HG03139 (cell line): ENCODE measurements at regions not wholly inside any gene's neighbourhood (a gene's known extent, or its start where the extent isn't known, plus 50 kb on each side); places are given as distances from the start of the nearest gene placed in this dataset.

ENCODE experiments used
- ATAC-seq: cut with Tn5 transposase; IDR thresholded peaks from one replicate; pipeline ENCODE4 v1.9.1; 2021; ENCODE audit not compliant: unreplicated experiment

DNA sequence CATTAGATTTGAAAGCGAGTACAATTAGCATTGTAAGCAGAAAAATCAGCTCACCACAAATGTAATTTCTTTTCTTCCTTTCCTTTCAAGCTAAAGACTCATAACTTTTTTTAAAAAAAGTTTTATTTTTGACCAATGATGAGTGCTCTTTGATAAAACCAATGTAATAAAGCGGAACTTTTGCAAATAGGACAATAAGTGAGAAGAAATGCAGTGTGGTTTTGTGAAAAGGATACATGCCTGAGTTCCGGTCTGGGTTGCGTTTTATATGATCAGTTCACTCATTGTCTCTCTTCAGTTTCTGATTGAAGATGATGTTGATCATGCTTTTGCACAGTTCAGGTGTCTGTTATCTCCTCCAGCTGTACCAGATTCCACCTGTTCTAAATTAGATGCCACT, 274.4 kb downstream of the KLF12 start:
- ATAC-seq, result no peak

DNA sequence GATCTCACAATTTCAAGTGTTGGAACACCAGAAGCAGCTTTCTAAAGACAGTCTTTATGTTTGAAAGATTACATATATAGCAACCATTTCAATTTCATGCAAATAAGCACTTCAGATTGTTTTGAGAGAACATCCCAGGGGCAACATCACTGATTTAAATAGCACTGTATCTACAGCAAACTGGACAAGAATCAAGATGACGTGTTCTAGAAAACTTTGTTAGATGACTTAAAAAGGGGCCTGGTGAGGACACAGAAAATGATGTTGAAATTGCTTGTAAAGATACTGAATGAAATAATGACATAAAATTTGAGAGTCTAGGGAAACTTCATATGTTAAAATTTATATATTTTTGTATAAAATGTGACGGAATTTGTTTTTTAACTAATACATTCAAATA, 277.1 kb downstream of the KLF12 start:
- ATAC-seq, result no peak

GRCh38 chr13:73851104-73851503, 283.1 kb downstream of the KLF12 start:
- no peak for ATAC-seq

DNA sequence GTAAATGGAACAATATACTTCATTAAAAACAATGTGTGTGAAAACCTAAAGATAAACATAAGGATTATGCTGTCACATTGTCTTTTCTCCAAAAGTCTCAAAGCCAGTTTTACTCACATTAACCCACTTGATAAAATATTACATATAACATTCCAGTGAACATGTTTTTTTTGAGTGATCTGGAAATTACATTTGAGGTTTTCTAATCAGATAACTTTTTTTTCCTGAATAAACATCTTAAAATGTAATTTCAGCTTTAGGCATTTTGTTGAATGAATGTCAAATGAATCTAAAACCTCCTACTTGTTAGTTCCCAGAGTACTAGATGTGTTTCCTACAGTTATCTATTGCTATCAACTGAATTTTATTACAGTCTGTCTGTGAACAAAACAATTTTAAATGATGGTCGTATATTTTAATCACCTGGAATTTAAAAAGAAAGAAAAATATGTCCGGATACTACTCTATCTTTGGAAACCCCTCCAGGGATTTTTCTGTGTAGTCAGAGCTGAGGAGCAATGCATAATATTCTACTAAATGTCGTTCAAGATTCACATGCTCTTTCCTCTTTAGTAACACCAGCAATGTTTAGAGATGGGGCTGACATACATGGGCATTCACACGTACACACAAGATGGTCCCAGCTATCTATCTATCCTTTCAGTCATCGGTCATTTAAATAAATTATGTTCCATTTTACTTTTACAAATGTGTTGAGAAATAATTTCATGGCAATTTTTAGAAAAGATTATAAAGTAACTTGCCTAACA, 283.9 kb downstream of the KLF12 start:
- ATAC-seq, result no peak

GRCh38 chr13:73849292-73849691, 284.9 kb downstream of the KLF12 start:
- peak; percentile 55 for ATAC-seq

DNA sequence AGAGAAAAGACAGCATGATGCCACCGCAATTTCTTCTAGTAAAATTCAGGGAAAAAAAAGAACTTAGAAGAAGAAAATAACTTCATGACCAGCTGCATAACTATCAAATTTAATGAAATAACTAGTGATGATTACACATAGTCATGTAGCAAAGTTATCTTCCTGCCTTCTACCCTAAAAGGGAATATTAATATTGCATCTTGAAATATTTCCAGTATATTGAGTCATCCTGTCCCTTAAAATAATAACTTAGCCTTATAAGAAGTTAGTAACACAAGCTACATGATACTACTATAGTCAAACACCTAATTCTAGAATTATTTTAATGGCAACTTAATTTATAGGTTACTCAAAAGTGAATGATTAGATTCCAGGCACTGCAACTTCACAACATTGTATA, 289.2 kb downstream of the KLF12 start:
- ATAC-seq, result no peak

- no peak for ATAC-seq
Observed at GRCh38 chr13:73842626-73843025, 291.6 kb downstream of the KLF12 start.

GRCh38 chr13:73842184-73842583, 292.0 kb downstream of the KLF12 start:
- ATAC-seq, result no peak

DNA sequence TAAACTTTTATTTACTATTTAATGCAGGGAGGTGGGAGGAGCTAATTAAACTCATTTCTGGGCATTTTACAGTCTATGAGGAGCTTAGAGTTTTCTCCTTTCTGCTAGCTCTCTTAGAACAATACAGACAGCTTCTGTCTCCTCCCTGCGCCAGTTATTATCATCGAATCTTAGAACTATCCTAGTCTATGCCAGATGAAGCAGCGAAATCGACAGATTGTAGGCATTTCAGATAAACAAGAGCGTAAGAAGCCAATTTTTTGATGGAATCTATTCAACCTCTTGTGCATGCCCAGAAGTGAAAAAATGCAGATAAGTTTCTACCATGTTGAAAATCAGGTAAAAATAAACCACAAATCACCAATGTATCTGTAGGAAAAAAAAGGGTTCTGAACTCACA, 297.1 kb downstream of the KLF12 start:
- ATAC-seq, result no peak

DNA sequence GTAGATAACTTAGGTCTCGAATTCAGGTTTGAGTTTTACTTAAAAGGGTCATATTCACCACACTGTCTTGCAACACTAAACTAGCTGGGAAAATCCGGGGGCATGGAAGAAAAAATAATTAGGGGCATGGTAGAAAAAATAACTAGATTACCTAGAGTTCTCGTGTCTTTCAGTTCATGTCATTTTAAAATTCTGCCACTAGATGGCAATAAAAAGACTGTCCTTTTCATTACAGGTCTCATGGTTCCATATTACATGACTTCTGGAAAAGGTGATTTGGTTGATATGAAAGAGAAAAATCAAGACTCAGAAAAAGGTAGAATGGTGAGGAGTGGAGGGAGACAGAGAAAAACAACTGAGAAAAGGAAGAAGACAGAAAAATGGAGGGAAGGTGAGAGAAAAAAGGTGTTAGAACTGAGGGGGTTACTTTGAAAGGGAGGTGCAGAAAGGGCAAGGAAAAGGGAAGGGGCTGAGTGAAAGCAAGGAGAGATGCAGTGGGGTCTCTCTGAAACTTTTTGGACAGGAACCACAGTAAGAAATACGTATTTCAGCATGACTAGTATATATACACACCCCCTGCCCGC, 299.0 kb downstream of the KLF12 start:
- ATAC-seq, result no peak

GRCh38 chr13:73833325-73834070, 300.7 kb downstream of the KLF12 start:
- no peak for ATAC-seq

DNA sequence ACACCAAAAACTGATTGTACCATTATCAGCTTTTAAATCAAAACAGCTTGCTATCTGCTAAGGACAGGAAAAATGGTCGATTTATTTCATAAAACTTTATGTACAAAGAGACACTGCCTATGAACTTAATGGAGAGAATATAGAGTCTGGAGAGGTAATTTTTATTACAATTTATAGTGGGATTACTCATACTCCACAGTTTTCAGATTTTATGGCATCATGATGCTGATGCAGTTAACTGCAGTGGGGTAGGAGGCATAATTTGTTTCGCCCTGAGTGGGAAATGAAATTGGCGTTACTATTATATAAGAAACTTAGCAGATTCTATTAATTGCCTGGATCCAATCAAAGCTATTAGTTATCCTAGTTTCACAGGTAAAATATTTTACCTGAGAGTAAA, 301.4 kb downstream of the KLF12 start:
- no peak for ATAC-seq

DNA sequence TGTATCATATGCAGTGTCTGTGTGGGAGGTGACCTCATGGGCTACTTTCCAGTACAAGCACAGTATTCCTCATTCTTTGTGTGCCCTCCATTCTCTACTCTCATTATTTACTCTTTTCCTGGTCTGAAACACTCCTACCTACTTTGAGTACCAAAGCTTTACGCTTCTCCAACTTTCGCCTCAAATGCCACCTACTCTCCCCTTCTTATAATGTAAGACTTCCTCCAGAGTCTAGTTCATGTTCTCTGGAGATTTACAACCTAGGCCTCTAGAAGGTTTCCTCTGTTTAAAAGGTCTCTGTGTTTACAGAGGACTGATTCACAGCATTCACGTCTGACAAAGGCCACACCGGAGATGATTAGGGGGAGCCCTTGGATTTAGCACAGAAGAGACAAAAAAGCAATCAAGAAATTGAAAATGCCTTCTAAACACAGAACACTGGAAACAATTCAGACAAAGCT, 302.0 kb downstream of the KLF12 start:
- no peak for ATAC-seq

GRCh38 chr13:73829416-73829815, 304.8 kb downstream of the KLF12 start:
- ATAC-seq, result no peak

- no peak for ATAC-seq
Observed at GRCh38 chr13:73828811-73829210, 305.4 kb downstream of the KLF12 start.

DNA sequence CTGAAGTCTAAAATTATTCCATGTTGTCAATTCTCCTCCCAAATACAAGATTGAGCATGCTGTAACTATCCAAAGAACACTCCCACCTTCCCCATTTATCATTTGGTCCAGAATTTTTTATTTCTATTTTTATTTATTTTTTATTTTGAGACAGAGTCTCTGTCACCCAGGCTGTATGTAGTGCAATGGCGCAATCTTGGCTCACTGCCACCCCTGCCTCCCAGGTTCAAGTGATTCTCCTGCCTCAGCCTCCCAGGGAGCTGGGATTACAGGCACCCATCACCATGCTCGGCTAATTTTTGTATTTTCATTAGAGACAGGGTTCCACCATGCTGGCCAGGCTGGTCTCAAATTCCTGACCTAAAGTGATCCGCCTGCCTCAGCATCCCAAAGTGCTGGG, 306.8 kb downstream of the KLF12 start:
- ATAC-seq, result no peak

DNA sequence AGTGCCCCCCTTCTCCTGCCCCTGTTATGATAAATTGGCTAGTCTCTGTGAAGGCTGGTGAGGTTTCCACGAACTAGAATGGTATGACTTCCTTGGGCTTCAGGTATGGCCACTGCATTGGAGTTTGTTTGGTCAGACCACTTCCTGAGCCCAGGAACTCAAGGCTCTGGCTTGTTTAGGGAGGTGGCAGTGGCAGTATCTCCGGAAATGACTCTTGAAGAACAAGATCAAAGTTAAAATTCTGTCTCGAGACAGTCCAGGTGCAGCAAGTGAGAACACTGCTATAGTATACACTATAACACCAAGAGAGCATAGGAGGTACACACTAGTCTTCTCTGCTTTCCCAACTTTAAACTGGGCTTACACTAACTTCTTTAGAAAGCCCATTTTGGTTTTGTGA, 309.1 kb downstream of the KLF12 start:
- no peak for ATAC-seq

DNA sequence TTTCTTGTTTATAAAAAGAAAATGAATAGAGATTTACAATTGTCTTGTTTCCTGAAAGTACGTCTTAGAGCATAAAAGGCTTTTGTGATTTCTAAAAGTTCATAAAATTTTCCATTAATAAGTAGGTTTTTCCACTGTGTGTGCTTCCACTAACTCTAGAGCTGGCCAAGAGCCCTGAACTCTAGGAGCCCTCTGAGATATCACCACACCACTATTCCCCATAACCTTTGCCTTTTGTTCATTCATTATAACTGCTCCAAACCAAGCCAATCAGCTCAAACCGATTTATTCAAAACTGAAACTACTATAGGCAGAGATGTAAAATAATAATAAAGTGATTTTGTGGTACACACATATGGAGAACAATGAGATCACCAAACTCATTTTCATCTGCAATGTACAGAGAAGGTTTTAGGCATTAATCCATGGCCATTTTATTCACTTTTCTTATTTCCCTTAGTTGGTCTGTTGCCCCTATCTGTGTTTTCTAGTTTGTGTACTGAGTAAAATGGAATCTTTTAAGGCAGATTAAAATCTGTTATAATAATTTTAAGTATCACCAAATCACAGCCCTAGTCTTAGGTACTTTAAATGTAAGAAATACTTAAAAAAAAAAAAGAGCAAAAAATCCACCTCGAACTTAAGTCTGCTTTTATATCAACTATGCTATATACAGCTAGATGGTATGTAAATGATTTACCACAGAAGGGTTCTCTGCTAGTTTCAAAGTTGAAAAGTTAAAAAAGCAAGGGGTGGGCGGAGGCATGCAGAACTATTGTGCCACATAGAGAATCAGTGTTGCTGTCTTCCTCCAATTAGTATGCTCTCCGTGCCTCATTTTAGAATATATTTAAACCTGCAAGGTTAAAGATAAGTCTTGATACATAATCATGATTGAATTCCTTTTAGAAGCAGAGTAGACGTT, 311.3 kb downstream of the KLF12 start:
- ATAC-seq, result no peak

DNA sequence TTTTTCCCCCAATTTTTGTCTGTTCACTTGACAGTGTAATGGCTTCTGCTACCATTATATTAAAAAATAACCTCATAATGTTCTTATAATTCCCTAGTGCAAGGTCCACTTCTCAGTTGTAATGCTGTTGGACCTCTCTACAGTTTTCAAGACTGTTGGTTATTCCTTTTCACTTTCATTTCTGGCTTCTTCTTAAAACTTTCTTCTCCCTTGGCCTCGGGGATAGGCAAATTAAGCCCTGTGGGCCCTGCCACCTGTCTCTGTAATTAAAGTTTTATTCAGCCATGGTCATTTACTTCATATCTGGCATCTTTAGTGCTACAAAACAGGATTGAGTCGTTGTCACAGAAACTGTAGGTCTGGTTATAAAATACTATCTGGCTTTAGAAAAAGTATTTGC, 313.5 kb downstream of the KLF12 start:
- peak; percentile 66 for ATAC-seq

- peak; percentile 10 for ATAC-seq
Observed at GRCh38 chr13:73820285-73820684, 313.9 kb downstream of the KLF12 start.

- ATAC-seq, result no peak
Observed at GRCh38 chr13:73819711-73820110, 314.5 kb downstream of the KLF12 start.
